ENCODE measurements at regions not wholly inside any gene's neighbourhood (a gene's known extent, or its start where the extent isn't known, plus 50 kb on each side); places are given as distances from the start of the nearest gene placed in this dataset.
"Not testable (repeated sequence)": the region's sequence is repeated elsewhere in the genome, so short reads cannot be mapped to it uniquely, and the experiment has no call there.

DNA sequence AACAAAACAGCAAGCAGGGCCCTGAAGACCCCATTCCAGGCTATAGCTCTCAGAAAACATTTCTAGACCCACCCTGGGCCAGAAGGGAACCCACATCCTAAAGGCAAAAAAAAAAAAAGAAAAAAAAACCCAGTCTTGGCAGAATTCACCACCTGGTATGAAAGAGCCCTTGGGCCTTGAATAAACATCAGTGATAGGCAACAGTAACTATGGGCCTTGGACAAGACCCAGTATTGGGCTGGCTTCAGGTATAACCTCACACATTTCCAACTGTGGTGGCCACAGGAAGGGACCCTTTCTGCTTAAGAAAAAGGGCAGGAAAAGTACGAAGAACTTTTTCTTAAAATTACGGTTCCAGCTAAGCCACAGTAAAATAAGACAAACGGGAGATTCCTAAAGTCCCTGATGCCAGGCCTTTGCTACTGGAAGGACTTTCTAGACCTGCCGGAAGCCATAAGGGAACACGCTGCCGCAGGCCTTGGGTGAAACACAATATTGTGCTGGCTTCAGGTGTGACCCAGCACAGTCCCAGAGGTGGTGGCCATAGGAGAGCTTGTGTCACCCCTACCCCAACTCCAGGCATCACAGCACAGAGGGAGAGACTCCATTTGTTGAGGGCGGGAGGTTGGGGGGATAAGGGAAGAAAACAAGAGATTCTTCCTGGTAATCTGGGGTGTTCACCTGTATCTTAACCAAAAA is 505.2 kb upstream of the RGMB start:
- DNase-seq (ENCODE audit: low spot score), result no peak
- in situ Hi-C loops (cut with HindIII; ENCODE audit: low sequenced_read_pairs), result no loop called here

GRCh38 chr5:98275980-98276379 is 497.5 kb upstream of the RGMB start:
- DNase-seq (ENCODE audit: low spot score), result no peak
- in situ Hi-C loops (cut with HindIII; ENCODE audit: low sequenced_read_pairs), result no loop called here

DNA sequence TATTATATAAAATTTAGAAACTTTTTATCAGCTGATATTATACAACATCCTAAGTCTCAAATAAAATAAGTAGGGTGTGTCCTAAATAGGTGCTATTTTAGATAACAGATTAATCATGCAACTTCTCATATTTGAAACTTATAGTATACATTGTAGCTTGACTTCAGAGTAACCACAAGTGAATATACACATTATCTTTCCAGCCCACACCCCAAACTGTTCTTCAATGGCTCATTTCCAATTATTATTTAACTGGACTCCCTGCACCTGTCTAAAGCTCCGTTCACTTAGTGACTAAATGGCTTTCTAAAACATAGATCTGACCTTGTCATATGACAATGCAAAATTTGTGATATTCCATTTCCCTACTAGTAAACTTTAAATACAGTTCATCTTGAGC is 490.9 kb upstream of the RGMB start:
- in situ Hi-C loops (cut with HindIII; ENCODE audit: low sequenced_read_pairs), result no loop called here
- DNase-seq (ENCODE audit: low spot score), result no peak

GRCh38 chr5:98292496-98292895 is 481.0 kb upstream of the RGMB start:
- no peak for DNase-seq (ENCODE audit: low spot score)

DNA sequence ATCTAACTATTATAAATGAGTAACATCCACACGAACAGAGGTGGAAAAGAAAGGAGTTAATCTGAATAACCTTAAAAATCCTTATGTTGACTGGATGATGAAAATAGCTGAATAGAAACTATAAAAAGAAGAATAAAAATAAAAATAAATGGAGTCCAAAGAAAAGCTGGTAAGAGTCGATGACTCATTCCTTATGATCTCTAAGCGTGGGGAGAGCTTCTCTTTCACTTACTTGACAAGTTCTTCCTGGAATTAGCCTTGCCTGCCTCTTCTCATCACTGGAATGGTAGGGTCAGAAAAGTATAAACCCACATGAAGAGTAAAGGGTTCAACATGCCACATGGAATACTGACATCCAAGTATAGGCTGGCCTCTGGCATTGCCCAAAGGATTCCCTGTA is 477.0 kb upstream of the RGMB start:
- in situ Hi-C loops (cut with HindIII; ENCODE audit: low sequenced_read_pairs), result no loop called here
- no peak for DNase-seq (ENCODE audit: low spot score)

More at GRCh38 chr5:98292496-98292895, 481.0 kb upstream of the RGMB start:
- in situ Hi-C loops (cut with HindIII; ENCODE audit: low sequenced_read_pairs), result no loop called here

DNA sequence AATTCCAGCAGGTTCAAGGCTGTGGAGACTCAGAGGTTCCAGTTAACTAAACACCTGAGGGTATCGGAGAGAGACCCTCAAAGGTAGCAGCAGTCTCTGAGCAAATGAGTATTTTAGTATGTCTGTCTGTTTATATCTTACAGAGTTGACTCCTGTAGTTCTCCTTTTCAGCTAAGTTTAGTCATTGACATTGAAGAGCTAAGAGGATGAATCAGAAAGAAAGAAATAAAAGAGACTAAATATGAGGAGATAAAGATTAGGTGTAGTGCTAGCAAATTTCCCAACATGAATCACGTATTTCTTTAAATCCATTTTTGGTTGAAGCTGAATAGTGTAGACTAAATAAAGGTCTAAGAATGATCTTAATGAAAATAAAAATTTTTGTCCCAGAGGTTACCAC is 474.0 kb upstream of the RGMB start:
- in situ Hi-C loops (cut with HindIII; ENCODE audit: low sequenced_read_pairs), result no loop called here
- no peak for DNase-seq (ENCODE audit: low spot score)

GRCh38 chr5:98301547-98301946 is 471.9 kb upstream of the RGMB start:
- no peak for DNase-seq (ENCODE audit: low spot score)
- in situ Hi-C loops (cut with HindIII; ENCODE audit: low sequenced_read_pairs), result no loop called here

GRCh38 chr5:98307811-98308210 is 465.7 kb upstream of the RGMB start:
- in situ Hi-C loops (cut with HindIII; ENCODE audit: low sequenced_read_pairs), result no loop called here
- no peak for DNase-seq (ENCODE audit: low spot score)

- in situ Hi-C loops (cut with HindIII; ENCODE audit: low sequenced_read_pairs), result no loop called here
- DNase-seq (ENCODE audit: low spot score), result no peak
Measured at GRCh38 chr5:98308231-98308630, 465.2 kb upstream of the RGMB start.

DNA sequence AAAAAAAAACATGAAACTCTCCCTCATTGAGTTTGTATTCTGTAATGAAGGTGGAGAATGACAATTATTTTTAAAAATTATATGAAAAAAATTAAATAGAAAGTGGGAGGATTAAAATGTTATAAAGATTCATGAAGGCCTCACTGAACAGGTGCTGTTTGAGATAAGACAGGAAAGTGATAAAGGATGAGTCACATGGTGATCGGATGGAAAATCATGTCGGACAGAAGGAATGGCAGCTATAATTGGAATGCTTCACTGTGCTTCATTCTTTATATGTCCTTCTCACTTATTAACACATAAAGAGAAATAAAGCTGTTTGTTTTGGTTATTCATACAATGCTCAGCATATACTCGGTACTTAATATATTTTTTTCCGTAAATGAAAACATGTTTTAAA is 464.5 kb upstream of the RGMB start:
- in situ Hi-C loops (cut with HindIII; ENCODE audit: low sequenced_read_pairs), result no loop called here
- DNase-seq (ENCODE audit: low spot score), result no peak

GRCh38 chr5:98309785-98310598 is 463.5 kb upstream of the RGMB start:
- DNase-seq (ENCODE audit: low spot score), result no peak
- in situ Hi-C loops (cut with HindIII; ENCODE audit: low sequenced_read_pairs), result no loop called here

- in situ Hi-C loops (cut with HindIII; ENCODE audit: low sequenced_read_pairs), result no loop called here
- DNase-seq (ENCODE audit: low spot score), result no peak
Measured at GRCh38 chr5:98314292-98314691, 459.2 kb upstream of the RGMB start.

DNA sequence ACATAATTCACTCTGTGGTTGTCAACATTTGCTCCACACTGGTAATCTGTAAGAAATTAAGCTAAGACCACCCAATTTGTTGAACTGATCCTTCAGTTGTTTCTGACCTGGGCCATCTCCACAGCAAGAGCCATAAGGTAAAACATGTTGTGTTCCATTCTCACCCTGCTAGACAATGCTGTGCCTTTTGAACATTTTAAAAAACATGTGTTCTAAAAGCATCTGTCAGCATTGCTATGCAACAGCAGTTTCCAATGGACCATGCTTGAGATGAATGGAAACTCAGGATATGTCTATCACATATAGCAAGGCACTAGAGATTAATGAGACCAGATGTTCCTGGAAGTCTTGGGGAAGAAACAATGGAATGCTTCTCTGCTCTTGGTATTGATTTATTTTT is 455.1 kb upstream of the RGMB start:
- DNase-seq (ENCODE audit: low spot score), result no peak
- in situ Hi-C loops (cut with HindIII; ENCODE audit: low sequenced_read_pairs), result no loop called here

GRCh38 chr5:98319299-98320011 is 454.0 kb upstream of the RGMB start:
- DNase-seq (ENCODE audit: low spot score), result no peak
- in situ Hi-C loops (cut with HindIII; ENCODE audit: low sequenced_read_pairs), result no loop called here

- in situ Hi-C loops (cut with HindIII; ENCODE audit: low sequenced_read_pairs), result no loop called here
- no peak for DNase-seq (ENCODE audit: low spot score)
Measured at GRCh38 chr5:98320343-98320742, 453.1 kb upstream of the RGMB start.

DNA sequence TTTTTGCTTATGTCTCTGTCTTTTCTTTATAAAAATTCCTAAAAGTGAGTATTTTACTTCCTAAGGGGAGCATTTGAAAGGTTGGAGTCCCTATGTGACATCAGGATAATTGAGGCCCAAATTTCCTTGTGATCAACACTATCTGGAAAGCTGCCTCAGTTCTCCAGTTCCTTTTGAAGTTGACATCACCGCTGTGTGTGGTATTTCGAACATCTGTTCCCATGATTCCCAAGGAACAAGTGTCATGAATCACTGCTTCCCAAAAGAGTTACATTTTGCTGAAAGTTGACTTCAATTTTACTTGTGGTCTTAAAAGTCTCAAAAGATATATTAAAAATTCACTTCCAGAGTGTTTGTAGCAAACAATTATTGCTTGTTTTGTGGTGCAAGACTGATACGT is 452.1 kb upstream of the RGMB start:
- no peak for DNase-seq (ENCODE audit: low spot score)
- in situ Hi-C loops (cut with HindIII; ENCODE audit: low sequenced_read_pairs), result no loop called here

DNA sequence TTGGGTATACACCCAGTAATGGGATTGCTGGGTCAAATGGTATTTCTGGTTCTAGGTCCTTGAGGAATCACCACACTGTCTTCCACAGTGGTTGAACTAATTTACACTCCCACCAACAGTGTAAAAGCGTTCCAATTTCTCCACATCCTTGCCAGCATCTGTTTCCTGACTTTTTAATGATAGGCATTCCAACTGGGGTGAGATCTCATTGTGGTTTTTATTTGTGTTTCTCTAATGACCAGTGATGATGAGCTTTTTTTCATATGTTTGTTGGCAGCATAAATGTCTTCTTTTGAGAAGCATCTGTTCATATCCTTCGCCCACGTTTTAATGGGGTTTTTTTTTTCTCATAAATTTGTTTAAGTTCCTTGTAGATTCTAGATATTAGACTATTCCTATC is 448.3 kb upstream of the RGMB start:
- DNase-seq (ENCODE audit: low spot score); in situ Hi-C loops (cut with HindIII; ENCODE audit: low sequenced_read_pairs): not testable (repeated sequence)

DNA sequence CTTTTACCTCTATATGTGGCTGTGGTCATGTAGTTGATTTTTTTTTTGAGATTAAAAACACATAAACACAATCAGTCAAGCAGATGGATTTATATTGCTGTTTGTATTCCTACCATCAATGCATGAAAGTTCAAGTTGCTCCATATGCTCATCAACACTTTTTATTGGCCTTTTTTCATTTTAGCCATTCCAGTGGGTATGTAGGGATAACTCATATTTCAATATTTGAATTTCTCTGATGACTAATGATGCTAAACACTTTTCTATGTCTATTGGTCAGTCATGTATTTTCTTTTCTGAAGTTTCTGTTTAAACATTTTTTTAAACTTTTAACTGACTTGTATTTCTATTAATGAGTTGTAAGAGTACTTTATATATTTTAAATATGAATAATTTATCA is 445.4 kb upstream of the RGMB start:
- no peak for DNase-seq (ENCODE audit: low spot score)
- in situ Hi-C loops (cut with HindIII; ENCODE audit: low sequenced_read_pairs), result no loop called here

DNA sequence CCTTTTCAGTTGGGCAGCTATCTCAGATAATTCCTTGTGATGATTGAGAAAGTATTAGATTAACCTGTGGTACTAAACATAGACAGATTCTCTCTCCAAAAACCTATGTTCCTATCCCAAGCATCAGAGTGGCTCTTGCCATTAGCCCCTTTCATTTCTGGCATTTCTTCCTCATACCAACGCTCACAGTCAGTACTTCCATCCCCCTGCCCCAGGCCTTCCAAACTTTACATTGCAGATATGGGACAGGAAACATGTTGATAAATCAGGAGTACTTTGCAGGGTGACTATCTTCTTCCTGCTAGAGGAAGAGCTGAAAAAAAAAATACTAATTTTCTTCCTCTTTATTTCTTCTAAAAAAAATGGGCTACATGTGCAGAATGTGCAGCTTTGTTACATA is 442.6 kb upstream of the RGMB start:
- DNase-seq (ENCODE audit: low spot score), result no peak
- in situ Hi-C loops (cut with HindIII; ENCODE audit: low sequenced_read_pairs), result no loop called here

DNA sequence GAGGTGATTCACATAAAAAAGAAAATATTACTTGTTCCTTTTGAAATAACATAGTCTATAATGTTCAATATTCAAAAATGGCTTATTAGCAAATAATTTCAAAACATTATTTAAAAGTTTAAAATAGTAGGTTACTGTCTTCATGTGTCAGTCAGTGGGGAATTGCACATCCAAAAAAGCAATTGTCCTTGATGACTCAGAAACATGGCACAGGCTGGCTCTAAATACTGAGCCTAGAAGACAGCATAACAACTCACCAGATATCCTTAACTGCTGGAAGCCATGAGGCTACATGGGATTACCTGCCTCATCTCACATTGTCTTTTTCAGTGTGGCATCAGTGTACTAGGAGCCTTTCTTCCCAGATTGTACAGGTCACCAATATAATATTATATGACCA is 439.5 kb upstream of the RGMB start:
- no peak for DNase-seq (ENCODE audit: low spot score)
- in situ Hi-C loops (cut with HindIII; ENCODE audit: low sequenced_read_pairs), result no loop called here
